Adrenal gland (tissue), 9 donors: ENCODE measurements at regions not wholly inside any gene's neighbourhood (a gene's known extent, or its start where the extent isn't known, plus 50 kb on each side); places are given as distances from the start of the nearest gene placed in this dataset.

Experiments used
- DNase-seq, 7 donors: peaks; one replicate each; pipeline ENCODE4 v3.0.0-alpha.2; 2019 to 2020
- H3K27ac ChIP-seq, 5 donors: fragments of 200-600 bp; sonication (generic) in 4 of 5; 1 replicate in 3 of 5; 2 replicates in 2 of 5; pipeline versions ENCODE4 v1.5.1 to v1.8.0; 2016 to 2020; ENCODE audit warnings: mild to moderate bottlenecking in 1 of 5
- H3K27me3 ChIP-seq: fragments of 200-600 bp; 2 replicates; pipeline ENCODE4 v1.8.0; 2021
- H3K36me3 ChIP-seq, 2 donors: fragments of 200-600 bp; replicated peaks in 1 of 2; 1 replicate in 1 of 2; 2 replicates in 1 of 2; pipeline versions ENCODE4 v1.5.1 to v1.8.0; 2018 to 2022
- H3K4me1 ChIP-seq, 2 donors: fragments of 200-600 bp; replicated peaks in 1 of 2; 1 replicate in 1 of 2; 2 replicates in 1 of 2; pipeline versions ENCODE4 v1.5.1 to v1.8.0; 2018 to 2021
- H3K4me3 ChIP-seq, 4 donors: fragments of 200-600 bp; sonication (generic) in 3 of 4; one replicate each; pipeline ENCODE4 v1.5.1; 2016 to 2018
- H3K9me3 ChIP-seq, 3 donors: fragments of 200-600 bp; sonication (generic) in 1 of 3; replicated peaks in 1 of 3; 1 replicate in 2 of 3; 2 replicates in 1 of 3; pipeline versions ENCODE4 v1.5.1 to v1.8.0; 2016 to 2021
- CTCF ChIP-seq, 6 experiments: fragments of 450-650 bp in 4 of 6; fragments of 200-600 bp in 2 of 6; sonication (generic) in 1 of 6; IDR thresholded peaks; 1 replicate in 5 of 6; 2 replicates in 1 of 6; pipeline versions ENCODE4 v1.5.1 to v1.8.0; 2016 to 2021; ENCODE audit warnings: antibody characterized with exemption in 6 of 6, mild to moderate bottlenecking in 2 of 6, moderate library complexity in 1 of 6
- POLR2A ChIP-seq, 2 donors: fragments of 450-650 bp; IDR thresholded peaks; one replicate each; pipeline ENCODE4 v1.6.1; 2017; ENCODE audit warnings: antibody characterized with exemption in 2 of 2, mild to moderate bottlenecking in 2 of 2, moderate library complexity in 1 of 2
- WGBS, 4 donors: extraction: QIAGEN DNeasy Blood & Tissue Kit in 2 of 4; methylation state at CpG; one replicate each; pipeline versions ENCODE4 v1.1.5 to v1.1.7; 2013 to 2017; 5-methylcytosine and 5-hydroxymethylcytosine counted together
- intact Hi-C, 2 donors: fragments of 100-400 bp; cut with DNase I; formaldehyde crosslinking; loops; one replicate each; pipeline versions ENCODE4 v1.14.1 to v1.15.0; 2022 to 2023
- donor health status: healthy with polysubstance abuse.
- donor health status: Bipolar disorder and iron deficiency.
- donor health status: DM: yes; HTN: yes; CAD: no.
- donor health status: DM: no; HTN: no; CAD: no.
- donor health status: DM: no; HTN: no; CAD: no.

GRCh38 chr1:199804526-199804925 is 223.0 kb upstream of the NR5A2 start:
- TF ChIP-seq POLR2A (IDR thresholded peaks at IDR 0.05): no peak
- TF ChIP-seq CTCF (IDR thresholded peaks at IDR 0.05): no peak
- WGBS, 4 donors: 55 to 72% (median 64%) methylated on average over 4 of the region's 4 CpGs

GRCh38 chr1:199808110-199808870 is 219.2 kb upstream of the NR5A2 start:
- 50 to 65% (median 61%) methylated on average over 2 of the region's 2 CpGs for WGBS, 4 donors
- TF ChIP-seq POLR2A (IDR thresholded peaks at IDR 0.05) (no peak), CTCF (IDR thresholded peaks at IDR 0.05) (no peak)
- no peak overlapping the region for H3K27ac ChIP-seq
- no peaks in the 10 kb centered on the region for H3K36me3 ChIP-seq
- intact Hi-C loops: no loop called here
- H3K4me3 ChIP-seq: no peak overlapping the region
- H3K27me3 ChIP-seq: no peaks in the 10 kb centered on the region
- H3K4me1 ChIP-seq: no peaks in the 10 kb centered on the region
- no peaks in the 10 kb centered on the region for H3K9me3 ChIP-seq
- DNase-seq: no peak

More at GRCh38 chr1:199804526-199804925, 223.0 kb upstream of the NR5A2 start:
- intact Hi-C loops: no loop called here
- Histone ChIP-seq H3K4me1 (no peaks in the 10 kb centered on the region), H3K27ac (no peak overlapping the region), H3K27me3 (no peaks in the 10 kb centered on the region), H3K9me3 (no peaks in the 10 kb centered on the region), H3K4me3 (no peak overlapping the region), H3K36me3 (no peaks in the 10 kb centered on the region)
- DNase-seq: no peak

GRCh38 chr1:199809311-199809710 is 218.2 kb upstream of the NR5A2 start:
- H3K36me3 ChIP-seq: no peaks in the 10 kb centered on the region
- no peak overlapping the region for H3K27ac ChIP-seq
- 38 to 94% (median 89%) methylated on average over 1 of the region's 1 CpG for WGBS, 4 donors
- no peak overlapping the region for H3K4me3 ChIP-seq
- intact Hi-C loops: no loop called here
- H3K4me1 ChIP-seq: no peaks in the 10 kb centered on the region
- no peaks in the 10 kb centered on the region for H3K27me3 ChIP-seq
- H3K9me3 ChIP-seq: no peaks in the 10 kb centered on the region
- TF ChIP-seq POLR2A (IDR thresholded peaks at IDR 0.05) (no peak), CTCF (IDR thresholded peaks at IDR 0.05) (no peak)
- DNase-seq: no peak

DNA sequence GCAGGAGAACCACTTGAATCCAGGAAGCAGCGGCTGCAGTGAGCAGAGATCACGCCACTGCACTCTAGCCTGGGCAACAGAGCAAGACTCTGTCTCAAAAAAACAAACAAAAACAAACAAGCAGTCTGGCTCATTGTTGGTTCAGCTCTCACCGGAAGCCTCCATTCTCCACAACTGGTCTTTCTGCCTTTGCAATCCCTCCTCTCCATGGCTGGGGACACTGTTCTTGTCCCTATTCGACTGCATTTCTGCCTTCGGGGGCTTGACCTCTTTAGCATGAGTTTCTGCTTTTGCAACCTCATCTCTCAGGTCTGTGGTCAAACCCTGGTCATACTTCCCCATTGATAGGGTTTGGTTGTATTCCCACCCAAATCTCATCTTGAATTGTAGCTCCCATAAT is 216.3 kb upstream of the NR5A2 start:
- DNase-seq: no peak
- Histone ChIP-seq H3K4me3 (no peak overlapping the region), H3K36me3 (no peaks in the 10 kb centered on the region), H3K9me3 (no peaks in the 10 kb centered on the region), H3K4me1 (no peaks in the 10 kb centered on the region), H3K27me3 (no peaks in the 10 kb centered on the region), H3K27ac (no peak overlapping the region)
- intact Hi-C loops: no loop called here
- TF ChIP-seq CTCF (IDR thresholded peaks at IDR 0.05) (no peak), POLR2A (IDR thresholded peaks at IDR 0.05) (no peak)
- WGBS, 4 donors: 77 to 90% (median 82%) methylated on average over 5 of the region's 5 CpGs
